ENCODE measurements at regions not wholly inside any gene's neighbourhood (a gene's known extent, or its start where the extent isn't known, plus 50 kb on each side); places are given as distances from the start of the nearest gene placed in this dataset.

GRCh38 chr1:42034426-42034825, 115.7 kb upstream of the HIVEP3 start:
- peak in 1 of 2 experiments; percentile 30 for DNase-seq

GRCh38 chr1:42033629-42034028, 114.9 kb upstream of the HIVEP3 start:
- no peak for DNase-seq

GRCh38 chr1:42017730-42018129, 99.0 kb upstream of the HIVEP3 start:
- DNase-seq: no peak

- DNase-seq: no peak
Observed at GRCh38 chr1:42017259-42017658, 98.5 kb upstream of the HIVEP3 start.

GRCh38 chr1:42014823-42015222, 96.1 kb upstream of the HIVEP3 start:
- DNase-seq: no peak

- no peak for DNase-seq
Observed at GRCh38 chr1:42013881-42014470, 95.3 kb upstream of the HIVEP3 start.

- DNase-seq: no peak
Observed at GRCh38 chr1:42012852-42013251, 94.1 kb upstream of the HIVEP3 start.

GRCh38 chr1:42010381-42010780, 91.7 kb upstream of the HIVEP3 start:
- no peak for DNase-seq

GRCh38 chr1:42008264-42008663, 89.5 kb upstream of the HIVEP3 start:
- no peak for DNase-seq

GRCh38 chr1:42006836-42007235, 88.1 kb upstream of the HIVEP3 start:
- DNase-seq: no peak

- no peak for DNase-seq
Observed at GRCh38 chr1:42006093-42006492, 87.4 kb upstream of the HIVEP3 start.

GRCh38 chr1:42005530-42005929, 86.8 kb upstream of the HIVEP3 start:
- DNase-seq: no peak

GRCh38 chr1:42004860-42005259, 86.1 kb upstream of the HIVEP3 start:
- no peak for DNase-seq

GRCh38 chr1:42004322-42004721, 85.6 kb upstream of the HIVEP3 start:
- no peak for DNase-seq

GRCh38 chr1:42003433-42003832, 84.7 kb upstream of the HIVEP3 start:
- peak; percentile 78 to 94 for DNase-seq

GRCh38 chr1:42002220-42002619, 83.5 kb upstream of the HIVEP3 start:
- DNase-seq: peak; percentile 16 to 51

- peak; percentile 10 to 63 for DNase-seq
Observed at GRCh38 chr1:42000766-42001165, 82.0 kb upstream of the HIVEP3 start.

GRCh38 chr1:41999884-42000283, 81.2 kb upstream of the HIVEP3 start:
- DNase-seq: no peak

GRCh38 chr1:41998250-41998649, 79.5 kb upstream of the HIVEP3 start:
- DNase-seq: no peak

GRCh38 chr1:41997153-41997552, 78.4 kb upstream of the HIVEP3 start:
- no peak for DNase-seq

- no peak for DNase-seq
Observed at GRCh38 chr1:41995441-41996130, 76.9 kb upstream of the HIVEP3 start.

- no peak for DNase-seq
Observed at GRCh38 chr1:41994195-41994894, 75.6 kb upstream of the HIVEP3 start.

- no peak for DNase-seq
Observed at GRCh38 chr1:41983451-41983850, 64.7 kb upstream of the HIVEP3 start.

- no peak for DNase-seq
Observed at GRCh38 chr1:41981796-41982195, 63.1 kb upstream of the HIVEP3 start.

Measured in NCI-H524 (cell line).